ENCODE measurements at regions not wholly inside any gene's neighbourhood (a gene's known extent, or its start where the extent isn't known, plus 50 kb on each side); places are given as distances from the start of the nearest gene placed in this dataset.

DNA sequence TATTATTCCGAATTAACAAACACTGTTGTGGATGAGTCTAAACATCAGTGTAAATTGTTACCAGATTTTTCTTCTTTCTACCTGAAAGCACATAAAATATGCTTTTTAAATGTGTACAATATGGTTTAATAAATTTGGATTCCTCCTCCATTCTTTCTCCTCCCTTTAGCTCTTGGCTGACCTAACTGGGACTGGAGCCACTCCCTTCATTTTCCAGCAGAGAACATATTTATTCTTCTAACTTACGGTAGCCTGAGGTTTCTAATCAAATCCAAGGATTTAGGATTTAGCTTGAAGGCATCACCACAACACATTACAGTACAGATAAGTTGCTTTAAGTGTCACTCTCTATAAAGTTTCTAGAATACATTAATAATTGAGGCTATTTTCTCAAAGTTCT lies 88.2 kb upstream of the SEMA3C start:
- Histone ChIP-seq H3K9me3 (no peaks in the 10 kb centered on the region), H3K4me1 (ENCODE audit: insufficient read depth) (no peaks in the 10 kb centered on the region), H3K4me3 (no peak overlapping the region), H3K36me3 (no peaks in the 10 kb centered on the region), H3K27ac (no peak overlapping the region), H3K27me3 (no peaks in the 10 kb centered on the region)
- WGBS, 3 donors = 18 to 32% (median 28%) methylated on average over 2 of the region's 2 CpGs
- TF ChIP-seq, protein P1, sequence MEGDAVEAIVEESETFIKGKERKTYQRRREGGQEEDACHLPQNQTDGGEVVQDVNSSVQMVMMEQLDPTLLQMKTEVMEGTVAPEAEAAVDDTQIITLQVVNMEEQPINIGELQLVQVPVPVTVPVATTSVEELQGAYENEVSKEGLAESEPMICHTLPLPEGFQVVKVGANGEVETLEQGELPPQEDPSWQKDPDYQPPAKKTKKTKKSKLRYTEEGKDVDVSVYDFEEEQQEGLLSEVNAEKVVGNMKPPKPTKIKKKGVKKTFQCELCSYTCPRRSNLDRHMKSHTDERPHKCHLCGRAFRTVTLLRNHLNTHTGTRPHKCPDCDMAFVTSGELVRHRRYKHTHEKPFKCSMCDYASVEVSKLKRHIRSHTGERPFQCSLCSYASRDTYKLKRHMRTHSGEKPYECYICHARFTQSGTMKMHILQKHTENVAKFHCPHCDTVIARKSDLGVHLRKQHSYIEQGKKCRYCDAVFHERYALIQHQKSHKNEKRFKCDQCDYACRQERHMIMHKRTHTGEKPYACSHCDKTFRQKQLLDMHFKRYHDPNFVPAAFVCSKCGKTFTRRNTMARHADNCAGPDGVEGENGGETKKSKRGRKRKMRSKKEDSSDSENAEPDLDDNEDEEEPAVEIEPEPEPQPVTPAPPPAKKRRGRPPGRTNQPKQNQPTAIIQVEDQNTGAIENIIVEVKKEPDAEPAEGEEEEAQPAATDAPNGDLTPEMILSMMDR (IDR thresholded peaks at IDR 0.05) = no peak
- TF ChIP-seq POLR2A (IDR thresholded peaks at IDR 0.05) = no peak
- TF ChIP-seq EP300 (IDR thresholded peaks at IDR 0.05) = no peak
- intact Hi-C loops (cut with DNase I) = no loop called here
- no peak for DNase-seq

DNA sequence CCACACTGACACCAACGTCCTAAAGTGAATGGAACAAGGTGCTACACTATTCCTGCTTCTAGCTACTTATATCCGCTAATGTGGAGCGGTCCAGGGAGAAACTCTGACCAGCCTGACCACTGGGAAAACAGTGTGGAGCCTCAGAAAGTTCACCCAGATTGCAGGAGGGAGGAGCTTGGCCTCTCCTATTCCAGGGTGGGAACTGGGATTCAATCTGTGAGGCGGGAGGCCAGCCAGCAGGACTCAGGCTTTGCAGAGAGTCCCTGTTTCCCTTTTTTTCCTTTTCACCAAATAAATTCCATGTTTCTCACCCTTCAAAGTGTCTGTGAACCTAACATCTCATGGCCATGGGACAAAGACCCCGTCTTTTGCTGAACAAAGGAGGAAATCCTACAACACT lies 86.4 kb upstream of the SEMA3C start:
- WGBS, 3 donors = 94 to 95% (median 94%) methylated on average over 5 of the region's 5 CpGs
- Histone ChIP-seq H3K4me3 (no peak overlapping the region), H3K27ac (no peak overlapping the region), H3K9me3 (no peaks in the 10 kb centered on the region), H3K36me3 (no peaks in the 10 kb centered on the region), H3K27me3 (no peaks in the 10 kb centered on the region), H3K4me1 (ENCODE audit: insufficient read depth) (no peaks in the 10 kb centered on the region)
- TF ChIP-seq, protein P1 (IDR thresholded peaks at IDR 0.05) = no peak
- no peak for TF ChIP-seq POLR2A (IDR thresholded peaks at IDR 0.05)
- TF ChIP-seq EP300 (IDR thresholded peaks at IDR 0.05) = no peak
- intact Hi-C loops (cut with DNase I) = no loop called here
- no peak for DNase-seq

DNA sequence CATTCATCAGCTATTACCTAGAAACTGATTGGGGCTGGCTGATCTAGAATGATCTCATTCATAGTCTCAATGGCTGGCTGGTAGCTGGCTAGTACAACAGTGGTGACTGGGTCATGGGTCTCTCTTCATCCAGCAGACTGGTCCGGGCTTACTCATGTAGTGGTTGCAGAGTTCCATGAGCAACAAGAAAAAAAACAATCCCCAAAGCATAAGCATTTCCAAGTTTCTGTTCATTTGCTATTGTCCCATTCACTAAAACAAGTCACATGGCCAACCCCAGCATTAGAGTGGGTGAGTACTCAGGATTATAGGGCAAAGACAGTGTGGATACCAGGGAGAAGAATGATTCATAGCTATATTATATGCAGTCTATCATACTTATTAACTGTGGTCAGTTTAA lies 85.2 kb upstream of the SEMA3C start:
- no peak overlapping the region for H3K4me3 ChIP-seq
- no peaks in the 10 kb centered on the region for H3K27me3 ChIP-seq
- H3K4me1 ChIP-seq (ENCODE audit: insufficient read depth) = no peaks in the 10 kb centered on the region
- H3K27ac ChIP-seq = no peak overlapping the region
- no peak for DNase-seq
- no peaks in the 10 kb centered on the region for H3K36me3 ChIP-seq
- intact Hi-C loops (cut with DNase I) = no loop called here
- TF ChIP-seq EP300 (IDR thresholded peaks at IDR 0.05) (no peak), POLR2A (IDR thresholded peaks at IDR 0.05) (no peak)
- TF ChIP-seq, protein P1 (IDR thresholded peaks at IDR 0.05) = no peak
- H3K9me3 ChIP-seq = no peaks in the 10 kb centered on the region
- WGBS, 3 donors = 74 to 86% (median 86%) methylated on average over 1 of the region's 1 CpG

DNA sequence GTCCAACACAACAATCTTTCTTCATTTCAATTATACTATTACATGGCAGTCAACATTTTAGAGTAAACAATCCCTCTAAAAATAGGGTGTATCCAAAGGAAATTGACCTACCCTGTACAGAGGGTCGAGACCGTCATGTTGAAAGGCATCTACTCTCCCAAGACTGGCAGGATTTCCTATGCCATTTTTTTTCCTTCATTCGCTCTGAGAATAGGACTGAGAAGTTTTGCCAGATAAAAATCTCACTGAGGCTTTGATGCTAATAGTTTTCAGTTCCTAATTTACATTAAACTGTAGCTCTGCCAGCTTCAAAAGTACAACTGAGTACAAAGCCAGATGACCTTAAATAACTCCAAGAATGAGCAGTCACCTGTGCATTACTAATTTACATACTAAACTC lies 84.5 kb upstream of the SEMA3C start:
- H3K4me1 ChIP-seq (ENCODE audit: insufficient read depth) = no peaks in the 10 kb centered on the region
- DNase-seq = no peak
- H3K36me3 ChIP-seq = no peaks in the 10 kb centered on the region
- 80 to 93% (median 82%) methylated on average over 3 of the region's 3 CpGs for WGBS, 3 donors
- no peaks in the 10 kb centered on the region for H3K9me3 ChIP-seq
- no peaks in the 10 kb centered on the region for H3K27me3 ChIP-seq
- no peak for TF ChIP-seq EP300 (IDR thresholded peaks at IDR 0.05)
- no peak for TF ChIP-seq POLR2A (IDR thresholded peaks at IDR 0.05)
- TF ChIP-seq, protein P1 (IDR thresholded peaks at IDR 0.05) = no peak
- intact Hi-C loops (cut with DNase I) = no loop called here
- H3K4me3 ChIP-seq = no peak overlapping the region
- H3K27ac ChIP-seq = no peak overlapping the region

DNA sequence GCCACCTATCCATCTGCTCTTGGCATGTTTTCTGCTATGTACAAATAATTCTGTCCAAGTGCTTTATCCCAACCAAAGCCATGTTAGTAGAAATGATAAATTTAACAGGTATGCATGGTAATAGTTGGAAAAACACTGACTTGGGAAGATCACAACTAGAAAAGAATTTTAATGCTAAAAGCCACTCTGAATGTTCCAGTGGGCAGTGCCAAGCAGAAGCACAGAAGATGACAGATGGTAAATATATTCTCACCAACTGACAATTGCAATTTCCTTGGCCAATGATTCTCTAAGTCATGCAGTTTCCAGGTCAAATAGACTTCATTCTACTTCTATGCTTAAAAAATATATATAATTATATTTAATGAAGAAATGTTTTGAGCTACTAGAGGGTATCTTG lies 83.6 kb upstream of the SEMA3C start:
- Histone ChIP-seq H3K36me3 (no peaks in the 10 kb centered on the region), H3K4me1 (ENCODE audit: insufficient read depth) (no peaks in the 10 kb centered on the region), H3K4me3 (no peak overlapping the region), H3K9me3 (no peaks in the 10 kb centered on the region), H3K27me3 (no peaks in the 10 kb centered on the region), H3K27ac (no peak overlapping the region)
- TF ChIP-seq POLR2A (IDR thresholded peaks at IDR 0.05) (no peak), EP300 (IDR thresholded peaks at IDR 0.05) (no peak)
- TF ChIP-seq, protein P1 (IDR thresholded peaks at IDR 0.05) = no peak
- intact Hi-C loops (cut with DNase I) = no loop called here
- no peak for DNase-seq

All from ovary (tissue), 7 donors.